ENCODE measurements at regions not wholly inside any gene's neighbourhood (a gene's known extent, or its start where the extent isn't known, plus 50 kb on each side); places are given as distances from the start of the nearest gene placed in this dataset.

DNA sequence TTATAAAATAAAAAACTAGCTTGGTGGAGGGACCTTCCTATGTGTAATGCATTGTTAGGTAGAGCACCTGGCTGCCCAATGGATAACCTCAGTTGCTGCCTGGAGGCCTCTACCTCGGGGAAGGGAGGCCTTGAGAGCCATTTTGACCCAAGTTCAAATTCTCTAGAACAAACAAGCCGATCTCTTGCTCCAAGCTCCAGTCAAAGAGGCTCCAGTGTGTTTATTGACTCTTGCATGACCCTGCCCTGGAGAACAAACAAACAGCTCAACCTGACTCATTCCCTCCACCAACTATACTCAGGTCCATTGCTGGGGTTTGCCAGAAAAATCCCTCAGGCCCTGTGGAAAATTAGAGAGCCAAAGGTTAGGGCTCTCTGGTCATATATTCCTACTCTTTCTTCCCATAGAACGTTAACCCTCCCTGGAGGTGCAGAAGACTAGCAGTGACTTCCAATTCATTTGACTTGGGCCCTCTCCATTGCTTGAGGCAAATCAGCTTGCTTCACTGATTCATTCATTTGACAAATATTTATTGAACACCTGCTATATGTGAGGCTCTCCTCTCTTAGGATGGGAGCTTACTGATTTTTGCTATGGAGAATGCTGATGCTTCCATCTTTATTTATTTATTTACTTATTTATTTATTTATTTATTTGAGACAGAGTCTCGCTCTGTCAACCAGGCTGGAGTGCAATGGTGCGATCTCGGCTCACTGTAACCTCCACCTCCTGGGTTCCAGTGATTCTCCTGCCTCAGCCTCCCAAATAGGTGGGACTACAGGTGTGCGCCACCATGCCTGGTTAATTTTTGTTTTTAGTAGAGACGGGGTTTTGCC lies 73.7 kb upstream of the CISTR start (continued):
- peak; percentile 60; the same call in 1 of the 2 replicates for TF ChIP-seq ZBTB20 (CRISPR knock-in tag; IDR thresholded peaks at IDR 0.05; ENCODE audit: borderline replicate concordance, low read depth)
- TF ChIP-seq ZNF331 (CRISPR knock-in tag; IDR thresholded peaks at IDR 0.05) = peak; percentile 91
- peak; percentile 60; the same call in 1 of the 2 replicates for TF ChIP-seq FOXP1 (IDR thresholded peaks at IDR 0.05)
- TF ChIP-seq FOXP1 (CRISPR knock-in tag; IDR thresholded peaks at IDR 0.05) = peak; percentile 96
- peak; percentile 99 for TF ChIP-seq RARA (CRISPR knock-in tag; IDR thresholded peaks at IDR 0.05)
- no peak for TF ChIP-seq NFE2L1 (CRISPR knock-in tag; IDR thresholded peaks at IDR 0.05; ENCODE audit: borderline replicate concordance)
- TF ChIP-seq RBAK (CRISPR knock-in tag; IDR thresholded peaks at IDR 0.05) = 0 out of 2 replicates have a peak, but pooled peaks have one; percentile 51
- no peak for TF ChIP-seq HMGA1 (CRISPR knock-in tag; conservative IDR thresholded peaks at IDR 0.05)
- TF ChIP-seq TCF12 (IDR thresholded peaks at IDR 0.05) = no peak
- TF ChIP-seq TCF12 (CRISPR knock-in tag; IDR thresholded peaks at IDR 0.05) = 0 out of 2 replicates have a peak, but pooled peaks have one; percentile 41
- TF ChIP-seq HNF4G (IDR thresholded peaks at IDR 0.05; ENCODE audit: borderline replicate concordance, low read depth, low read length) = peak; percentile 61; the same call in 1 of the 2 replicates
- no peak; the same call in 1 of the 2 replicates for TF ChIP-seq HNF4G (CRISPR knock-in tag; IDR thresholded peaks at IDR 0.05; ENCODE audit: borderline replicate concordance, low read depth)
- TF ChIP-seq HOXA3 (CRISPR knock-in tag; IDR thresholded peaks at IDR 0.05) = peak; percentile 61
- TF ChIP-seq ZNF607 (CRISPR knock-in tag; IDR thresholded peaks at IDR 0.05; ENCODE audit: borderline replicate concordance) = no peak
- peak; percentile 83 for TF ChIP-seq SMAD3 (CRISPR knock-in tag; IDR thresholded peaks at IDR 0.05)
- TF ChIP-seq MAFK (conservative IDR thresholded peaks at IDR 0.05 in 1 of 2, IDR thresholded peaks at IDR 0.05 in 1 of 2; ENCODE audit: low read length in 2 of 2) = no peak
- peak; percentile 88 for TF ChIP-seq CREM (IDR thresholded peaks at IDR 0.05)
- no peak for TF ChIP-seq CREM (CRISPR knock-in tag; IDR thresholded peaks at IDR 0.05)
- no peak for TF ChIP-seq NFKB2 (CRISPR knock-in tag; IDR thresholded peaks at IDR 0.05; ENCODE audit: borderline replicate concordance)
- no peak for TF ChIP-seq ZFP62 (CRISPR knock-in tag; IDR thresholded peaks at IDR 0.05)
- TF ChIP-seq SOX13 (IDR thresholded peaks at IDR 0.05) = peak; percentile 57; the same call in 1 of the 2 replicates
- TF ChIP-seq SOX13 (CRISPR knock-in tag; conservative IDR thresholded peaks at IDR 0.05 in 1 of 2, IDR thresholded peaks at IDR 0.05 in 1 of 2) = peak in 1 of 2 experiments; percentile 91; a peak in 2 of 4 replicates
- TF ChIP-seq CEBPG (CRISPR knock-in tag; IDR thresholded peaks at IDR 0.05) = peak; percentile 74
- peak; percentile 69 for TF ChIP-seq ZNF670 (CRISPR knock-in tag; IDR thresholded peaks at IDR 0.05; ENCODE audit: borderline replicate concordance)
- peak; percentile 78 for TF ChIP-seq HNF4A (CRISPR knock-in tag; IDR thresholded peaks at IDR 0.05)
- TF ChIP-seq ZBED4 (CRISPR knock-in tag; IDR thresholded peaks at IDR 0.05; ENCODE audit: borderline replicate concordance) = peak; percentile 45; the same call in 1 of the 2 replicates
- TF ChIP-seq CBX5 (CRISPR knock-in tag; IDR thresholded peaks at IDR 0.05; ENCODE audit: borderline replicate concordance) = peak; percentile 74; the same call in 1 of the 2 replicates
- TF ChIP-seq ISL2 (CRISPR knock-in tag; IDR thresholded peaks at IDR 0.05) = peak; percentile 91
- TF ChIP-seq ELF4 (CRISPR knock-in tag; IDR thresholded peaks at IDR 0.05; ENCODE audit: borderline replicate concordance) = peak; percentile 26; the same call in 1 of the 2 replicates
- peak; percentile 69; the same call in 1 of the 2 replicates for TF ChIP-seq SNAPC5 (CRISPR knock-in tag; IDR thresholded peaks at IDR 0.05; ENCODE audit: borderline replicate concordance)

All from HepG2 (cell line).